ENCODE measurements at regions not wholly inside any gene's neighbourhood (a gene's known extent, or its start where the extent isn't known, plus 50 kb on each side); places are given as distances from the start of the nearest gene placed in this dataset.
A peak's percentile ranks its signal among the peaks of the same experiment; 100 is the strongest.
"Not testable (repeated sequence)": the region's sequence is repeated elsewhere in the genome, so short reads cannot be mapped to it uniquely, and the experiment has no call there.

DNA sequence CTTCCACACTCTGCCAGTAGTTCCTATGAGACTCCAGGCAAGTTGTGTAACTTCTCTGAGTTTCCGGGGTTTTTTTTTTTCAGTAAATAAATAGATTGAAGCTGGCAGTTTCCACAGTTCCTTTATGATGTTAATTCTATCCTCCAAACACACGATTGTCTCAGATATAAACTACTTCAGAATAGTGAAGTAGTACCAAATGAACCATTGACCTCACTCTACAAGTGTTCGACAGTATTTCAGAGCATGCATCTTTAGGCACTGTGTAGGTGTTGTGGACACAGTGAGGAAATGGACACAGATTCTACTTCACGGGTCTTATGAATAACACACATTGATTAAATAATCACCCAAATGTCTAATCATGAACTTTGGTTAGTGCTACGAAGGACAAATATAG lies 136.1 kb upstream of the IGSF10 start:
- DNase-seq (ENCODE audit: low read depth): no peak

DNA sequence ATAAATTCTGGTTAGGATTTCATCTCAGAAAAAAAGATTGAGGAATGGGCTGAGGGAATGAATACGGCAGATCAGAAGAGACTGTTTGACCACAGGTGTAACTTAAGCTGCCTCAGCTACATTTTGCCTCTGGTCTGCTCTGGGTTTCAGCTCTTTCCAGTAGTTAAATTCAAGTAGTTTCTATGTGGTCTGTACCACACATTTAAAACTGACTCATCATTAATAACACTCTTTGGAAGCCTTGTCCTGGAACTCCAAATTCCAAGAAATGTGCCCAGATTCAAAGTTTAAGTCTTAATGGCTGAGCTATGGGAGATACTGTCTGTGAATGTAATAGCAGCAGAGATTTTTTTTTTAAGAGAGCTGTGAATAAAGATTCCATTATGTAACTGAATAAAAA lies 133.1 kb upstream of the IGSF10 start:
- peak; percentile 60 for DNase-seq (ENCODE audit: low read depth)

DNA sequence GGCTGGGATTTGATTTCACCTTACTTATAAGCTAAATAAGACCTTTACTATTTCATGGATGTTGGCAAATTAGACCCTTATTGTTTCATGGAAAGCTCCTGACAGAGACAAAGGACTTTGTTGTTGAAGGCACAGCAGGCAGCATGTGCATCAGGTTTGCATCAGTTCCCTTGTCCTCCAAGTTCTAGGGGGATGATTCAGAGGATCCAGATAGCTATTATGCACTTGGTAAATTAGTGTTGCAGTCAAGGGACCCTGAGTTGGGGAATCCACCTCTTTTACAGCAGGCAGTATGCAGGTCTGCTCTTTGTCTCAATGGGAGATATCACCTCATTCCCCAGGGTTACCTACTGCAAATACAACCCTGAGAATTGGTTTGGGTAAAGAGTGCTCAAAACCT lies 131.4 kb upstream of the IGSF10 start:
- peak; percentile 51 for DNase-seq (ENCODE audit: low read depth)

DNA sequence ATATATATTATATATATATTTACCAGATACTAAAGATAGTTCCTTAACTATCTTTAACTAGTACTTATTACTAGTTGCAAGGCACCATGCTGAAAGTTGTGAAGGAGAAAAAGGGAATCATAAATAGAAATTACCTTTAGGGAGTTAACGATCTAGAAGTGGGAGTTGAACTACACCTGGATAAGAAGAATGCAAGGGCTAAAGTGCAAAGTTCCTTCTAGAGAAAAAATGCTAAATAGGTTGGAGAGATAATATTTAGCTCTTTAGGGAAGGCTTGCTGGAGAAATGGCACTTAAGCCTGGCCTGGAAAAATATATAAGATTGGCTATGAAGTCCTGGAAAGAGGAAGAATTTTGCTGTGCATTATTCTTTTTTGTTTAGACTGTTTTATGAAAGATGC lies 130.6 kb upstream of the IGSF10 start:
- no peak for DNase-seq (ENCODE audit: low read depth)

GRCh38 chr3:151589311-151589710 lies 128.4 kb upstream of the IGSF10 start:
- no peak for DNase-seq (ENCODE audit: low read depth)

- not testable (repeated sequence) for DNase-seq (ENCODE audit: low read depth)
These were observed 126.8 kb upstream of the IGSF10 start for GRCh38 chr3:151587659-151588058.

- peak; percentile 46 for DNase-seq (ENCODE audit: low read depth)
These were observed 123.7 kb upstream of the IGSF10 start for GRCh38 chr3:151584566-151584965.

DNA sequence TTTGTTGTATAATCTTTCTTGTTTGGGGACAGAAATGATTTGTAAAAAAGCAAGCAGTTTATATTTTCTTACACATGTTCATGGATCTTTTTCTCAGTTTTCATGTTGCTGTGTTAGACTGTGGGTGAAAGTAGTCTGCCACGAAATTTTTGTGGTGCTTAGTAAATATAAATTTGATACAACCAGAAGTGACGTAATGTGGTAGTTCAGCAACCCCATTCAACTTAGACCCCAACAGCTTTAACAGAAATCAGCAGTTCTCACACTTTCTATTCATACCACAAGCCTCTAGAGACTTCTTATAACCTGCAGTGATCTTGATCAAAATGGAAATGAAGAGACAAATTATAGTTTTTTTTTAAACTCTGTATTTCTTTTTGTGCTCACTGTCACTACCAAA lies 120.2 kb upstream of the IGSF10 start:
- no peak for DNase-seq (ENCODE audit: low read depth)

GRCh38 chr3:151580591-151580990 lies 119.7 kb upstream of the IGSF10 start:
- peak; percentile 52 for DNase-seq (ENCODE audit: low read depth)

GRCh38 chr3:151579571-151580270 lies 118.9 kb upstream of the IGSF10 start:
- no peak for DNase-seq (ENCODE audit: low read depth)

GRCh38 chr3:151578495-151578894 lies 117.6 kb upstream of the IGSF10 start:
- no peak for DNase-seq (ENCODE audit: low read depth)

DNA sequence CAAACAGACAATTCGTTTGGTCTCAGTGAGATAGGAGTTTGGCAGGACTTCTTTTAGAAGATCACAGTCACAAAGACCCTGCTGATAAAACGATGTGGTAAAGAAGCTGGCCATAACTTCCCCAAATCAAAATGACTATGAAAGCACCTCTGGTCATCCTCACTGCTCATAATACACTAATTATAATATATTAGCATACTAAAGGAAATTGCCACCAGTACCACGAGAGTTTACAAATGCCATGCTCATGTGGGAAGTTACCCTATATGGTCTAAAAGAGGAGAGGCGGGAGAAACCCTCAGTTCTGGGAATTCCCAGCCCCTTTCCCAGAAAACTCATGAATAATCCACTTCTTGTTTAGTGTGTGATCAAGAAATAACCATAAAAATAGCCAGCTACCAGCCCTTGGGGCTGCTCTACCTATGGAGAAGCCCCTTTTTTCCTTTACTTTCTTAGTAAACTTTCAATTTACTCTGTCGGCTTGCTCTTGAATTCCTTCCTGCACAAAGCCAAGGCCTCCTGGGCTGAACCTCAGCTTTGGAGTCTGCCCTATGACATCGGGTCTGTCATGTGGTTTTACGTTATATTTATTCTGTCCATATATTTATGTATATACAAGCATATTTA lies 115.8 kb upstream of the IGSF10 start:
- DNase-seq (ENCODE audit: low read depth): no peak

- no peak for DNase-seq (ENCODE audit: low read depth)
These were observed 107.3 kb upstream of the IGSF10 start for GRCh38 chr3:151568184-151568583.

GRCh38 chr3:151567477-151567876 lies 106.6 kb upstream of the IGSF10 start:
- no peak for DNase-seq (ENCODE audit: low read depth)

GRCh38 chr3:151564261-151564660 lies 103.4 kb upstream of the IGSF10 start:
- DNase-seq (ENCODE audit: low read depth): no peak

GRCh38 chr3:151563305-151563704 lies 102.4 kb upstream of the IGSF10 start:
- DNase-seq (ENCODE audit: low read depth): no peak

DNA sequence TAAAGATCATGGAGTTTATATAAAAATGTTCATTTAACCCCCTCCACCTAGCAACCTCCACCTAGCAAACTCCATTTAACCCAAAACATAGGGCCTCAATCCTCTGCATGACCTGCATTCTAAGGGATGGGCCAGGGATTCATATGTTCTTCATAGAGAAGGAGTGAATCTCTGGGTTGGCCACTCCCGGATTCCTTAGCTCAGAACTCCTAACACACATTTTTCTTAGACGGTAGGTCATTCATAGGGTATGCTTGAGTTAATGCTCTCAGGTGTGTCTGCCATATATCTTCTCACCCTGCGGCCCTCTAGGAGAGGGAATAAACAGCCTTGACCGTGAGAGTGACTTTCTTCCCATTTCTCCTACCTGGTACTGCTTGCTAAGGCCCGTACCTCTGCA lies 102.0 kb upstream of the IGSF10 start:
- no peak for DNase-seq (ENCODE audit: low read depth)

- no peak for DNase-seq (ENCODE audit: low read depth)
These were observed 101.0 kb upstream of the IGSF10 start for GRCh38 chr3:151561878-151562277.

DNA sequence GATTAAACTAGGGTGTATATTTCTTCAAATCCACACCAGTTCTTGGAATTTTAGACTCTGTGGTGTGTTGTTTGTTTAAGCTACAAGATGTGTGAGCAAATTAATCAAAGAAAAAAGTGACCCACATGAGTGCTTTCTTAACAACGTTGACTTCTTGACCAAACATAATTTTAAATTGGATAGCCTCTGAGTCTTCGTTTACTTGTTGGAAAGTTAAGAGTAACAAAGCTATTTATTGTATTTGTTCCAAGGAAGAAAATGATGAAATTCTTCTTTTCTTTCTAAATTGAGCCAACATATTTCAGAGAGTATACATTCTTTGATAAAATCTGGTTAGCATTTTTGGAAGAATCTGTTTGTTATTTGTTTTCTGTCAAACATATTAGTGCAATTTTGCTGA lies 99.9 kb upstream of the IGSF10 start:
- DNase-seq (ENCODE audit: low read depth): no peak

GRCh38 chr3:151559736-151560135 lies 98.9 kb upstream of the IGSF10 start:
- DNase-seq (ENCODE audit: low read depth): no peak

DNA sequence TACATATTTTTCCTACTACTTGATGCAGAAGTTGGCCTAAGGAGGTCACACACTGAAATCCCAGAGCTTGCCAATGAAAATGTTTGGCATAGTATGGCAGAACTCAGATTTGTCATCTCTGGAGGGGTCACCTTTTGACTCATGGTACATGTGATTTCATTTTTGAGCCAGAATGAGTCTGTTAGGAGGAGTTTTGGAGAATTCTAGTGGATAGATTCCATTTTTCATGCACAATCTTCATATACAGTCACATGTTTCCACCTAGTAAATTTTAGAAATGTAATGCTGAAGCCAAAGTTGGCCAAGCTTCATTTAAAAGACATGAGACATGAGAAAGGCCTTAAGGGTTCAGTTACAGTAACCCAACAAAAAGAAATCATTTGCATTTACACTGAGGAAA lies 97.8 kb upstream of the IGSF10 start:
- no peak for DNase-seq (ENCODE audit: low read depth)

DNA sequence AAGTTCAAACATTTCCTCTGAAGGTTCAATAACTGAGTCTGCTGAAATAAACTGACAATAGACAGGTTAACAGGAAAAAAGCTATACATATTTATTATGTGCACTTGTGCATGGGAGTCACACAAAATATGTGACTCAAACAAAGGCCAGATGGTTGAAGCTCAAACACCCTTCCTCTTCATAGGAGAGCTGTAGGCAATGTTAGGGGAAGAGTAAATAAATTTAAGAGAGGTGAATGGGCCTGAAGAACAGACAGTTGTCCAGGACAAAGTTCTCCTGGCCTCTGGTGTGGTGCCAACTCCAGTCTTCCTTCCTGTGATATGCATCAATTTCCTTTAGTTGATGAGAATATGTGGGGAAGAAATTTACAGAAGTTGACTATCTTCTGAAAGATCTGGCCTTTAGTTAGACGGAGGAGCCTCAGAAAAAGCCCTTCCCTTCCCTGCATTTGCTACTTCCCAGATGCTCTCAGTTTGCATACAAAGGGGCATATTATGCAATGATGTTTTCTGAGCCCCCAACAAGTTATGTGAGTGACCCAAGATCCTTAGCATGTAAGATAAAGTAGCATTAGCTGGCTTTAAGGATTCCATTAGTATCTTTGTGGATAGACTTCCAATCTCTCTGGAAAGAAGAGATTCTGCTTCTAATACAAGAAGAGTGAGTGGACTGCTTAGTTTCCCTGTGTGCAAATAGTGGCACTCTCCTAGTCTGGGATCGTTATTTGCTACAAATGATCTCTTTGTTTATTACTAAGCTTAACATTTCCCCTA lies 96.4 kb upstream of the IGSF10 start:
- DNase-seq (ENCODE audit: low read depth): no peak

DNA sequence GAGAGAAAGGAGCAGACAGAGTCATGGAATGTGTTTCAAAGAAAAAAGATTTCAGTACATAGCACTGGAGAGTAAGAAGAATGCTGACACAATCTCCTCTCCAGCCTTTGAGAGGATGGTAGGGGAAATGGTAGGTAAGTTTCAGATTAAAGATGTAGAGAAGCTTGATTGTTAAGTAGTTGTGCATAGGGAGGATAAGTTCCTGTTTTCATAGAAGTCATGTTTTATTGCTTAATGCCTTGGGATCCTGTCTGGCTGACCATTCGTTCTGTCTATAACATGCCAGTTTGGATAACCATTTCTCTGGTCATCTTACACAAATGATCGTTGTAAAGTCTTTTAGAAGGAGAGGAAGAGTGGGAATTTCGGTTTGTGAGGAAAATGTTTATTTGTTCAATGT lies 95.7 kb upstream of the IGSF10 start:
- DNase-seq (ENCODE audit: low read depth): no peak
